Left lung (tissue), 4 donors: ENCODE measurements at regions not wholly inside any gene's neighbourhood (a gene's known extent, or its start where the extent isn't known, plus 50 kb on each side); places are given as distances from the start of the nearest gene placed in this dataset.

Experiments used
- ATAC-seq: fragments of 200-7000 bp; cut with Tn5 transposase; one replicate; pipeline ENCODE4 v1.9.1; 2020; ENCODE audit warnings: moderate library complexity
- DNase-seq, 4 donors: peaks; one replicate each; pipeline ENCODE4 v3.0.0-alpha.2; 2013 to 2020
- H3K27ac ChIP-seq, 2 donors: fragments of 200-600 bp; sonication (generic) in 1 of 2; one replicate each; pipeline versions ENCODE4 v1.5.0 to v1.8.0; 2020 to 2021
- H3K27me3 ChIP-seq, 2 donors: fragments of 200-600 bp; sonication (generic) in 1 of 2; one replicate each; pipeline versions ENCODE4 v1.5.0 to v1.8.0; 2020 to 2021
- H3K36me3 ChIP-seq, 2 donors: fragments of 200-600 bp; sonication (generic) in 1 of 2; one replicate each; pipeline versions ENCODE4 v1.5.0 to v1.8.0; 2020 to 2021
- H3K4me1 ChIP-seq, 2 donors: fragments of 200-600 bp; one replicate each; pipeline ENCODE4 v1.8.0; 2021
- H3K4me3 ChIP-seq, 2 donors: fragments of 200-600 bp; sonication (generic) in 1 of 2; one replicate each; pipeline versions ENCODE4 v1.5.0 to v1.8.0; 2020 to 2021; ENCODE audit warnings: mild to moderate bottlenecking in 1 of 2
- H3K9me3 ChIP-seq, 2 donors: fragments of 200-600 bp; sonication (generic) in 1 of 2; one replicate each; pipeline versions ENCODE4 v1.5.0 to v1.8.0; 2020 to 2021
- intact Hi-C, 2 donors: fragments of 100-400 bp; cut with DNase I; formaldehyde crosslinking; loops; one replicate each; pipeline versions ENCODE4 v1.11.2 to v1.14.2; 2022
- TF ChIP-seq, protein P1 (sequence below), 2 donors: fragments of 200-600 bp; sonication (generic) in 1 of 2; IDR thresholded peaks; one replicate each; pipeline versions ENCODE4 v1.5.0 to v1.8.0; 2021; ENCODE audit warnings: antibody characterized with exemption in 2 of 2
- donor health status: DM: no; HTN: yes; CAD: no.
- donor health status: DM: no; HTN: no; CAD: no.

DNA sequence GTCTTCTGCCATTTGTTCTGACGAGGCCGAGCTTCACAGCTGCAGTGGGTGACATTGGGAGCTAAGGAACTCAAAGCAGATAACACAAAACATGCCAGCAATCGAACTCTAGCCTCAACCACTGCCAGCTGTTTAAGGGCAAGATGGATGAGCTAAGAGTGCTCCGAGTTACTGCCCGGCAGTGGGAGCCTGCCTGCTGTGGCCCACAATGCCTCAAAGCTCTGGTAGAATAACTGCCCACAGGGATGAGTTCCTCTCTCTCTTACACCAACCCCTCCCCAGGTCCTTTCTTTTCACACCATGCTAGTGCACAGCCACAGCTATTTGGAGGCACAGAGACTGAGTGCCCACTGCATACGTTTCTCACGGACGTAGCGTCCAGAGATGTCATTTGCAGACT, 330.5 kb downstream of the FGF9 start:
- Histone ChIP-seq H3K27ac (no peak overlapping the region), H3K36me3 (no peaks in the 10 kb centered on the region), H3K27me3 (peaks cover 0 to 5% of the 10 kb centered on the region in 2 donors), H3K4me1 (no peaks in the 10 kb centered on the region), H3K9me3 (no peaks in the 10 kb centered on the region), H3K4me3 (no peak overlapping the region)
- ATAC-seq (no peak), DNase-seq (no peak)
- intact Hi-C loops = no loop called here
- TF ChIP-seq, protein P1, sequence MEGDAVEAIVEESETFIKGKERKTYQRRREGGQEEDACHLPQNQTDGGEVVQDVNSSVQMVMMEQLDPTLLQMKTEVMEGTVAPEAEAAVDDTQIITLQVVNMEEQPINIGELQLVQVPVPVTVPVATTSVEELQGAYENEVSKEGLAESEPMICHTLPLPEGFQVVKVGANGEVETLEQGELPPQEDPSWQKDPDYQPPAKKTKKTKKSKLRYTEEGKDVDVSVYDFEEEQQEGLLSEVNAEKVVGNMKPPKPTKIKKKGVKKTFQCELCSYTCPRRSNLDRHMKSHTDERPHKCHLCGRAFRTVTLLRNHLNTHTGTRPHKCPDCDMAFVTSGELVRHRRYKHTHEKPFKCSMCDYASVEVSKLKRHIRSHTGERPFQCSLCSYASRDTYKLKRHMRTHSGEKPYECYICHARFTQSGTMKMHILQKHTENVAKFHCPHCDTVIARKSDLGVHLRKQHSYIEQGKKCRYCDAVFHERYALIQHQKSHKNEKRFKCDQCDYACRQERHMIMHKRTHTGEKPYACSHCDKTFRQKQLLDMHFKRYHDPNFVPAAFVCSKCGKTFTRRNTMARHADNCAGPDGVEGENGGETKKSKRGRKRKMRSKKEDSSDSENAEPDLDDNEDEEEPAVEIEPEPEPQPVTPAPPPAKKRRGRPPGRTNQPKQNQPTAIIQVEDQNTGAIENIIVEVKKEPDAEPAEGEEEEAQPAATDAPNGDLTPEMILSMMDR (IDR thresholded peaks at IDR 0.05) = no peak

DNA sequence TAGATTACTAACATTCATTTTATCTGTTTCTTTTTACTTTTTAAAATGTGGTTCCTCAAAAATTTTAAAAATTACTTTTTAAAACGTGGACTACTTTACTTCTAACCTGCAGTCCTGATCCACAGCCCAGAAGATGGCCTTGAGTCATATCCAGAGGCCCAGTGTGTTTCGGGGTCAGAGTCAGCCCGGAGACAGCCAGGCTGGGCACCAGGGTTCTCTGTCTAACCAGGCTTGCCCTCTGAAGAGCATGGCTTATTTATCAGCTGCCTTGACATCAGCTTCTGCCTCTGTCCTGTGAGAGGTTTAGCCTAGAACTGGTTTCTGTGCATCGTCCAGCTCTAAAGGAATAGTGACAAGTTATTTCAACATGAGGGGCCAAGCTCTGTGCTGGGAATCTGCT, 332.0 kb downstream of the FGF9 start:
- Histone ChIP-seq H3K27me3 (peaks cover 0 to 5% of the 10 kb centered on the region in 2 donors), H3K9me3 (no peaks in the 10 kb centered on the region), H3K27ac (no peak overlapping the region), H3K36me3 (no peaks in the 10 kb centered on the region), H3K4me1 (no peaks in the 10 kb centered on the region), H3K4me3 (no peak overlapping the region)
- TF ChIP-seq, protein P1 (IDR thresholded peaks at IDR 0.05) = no peak
- intact Hi-C loops = no loop called here
- ATAC-seq = no peak
- DNase-seq = no peak

- no peak for DNase-seq
These were observed 338.6 kb downstream of the FGF9 start for GRCh38 chr13:22009500-22009899.

DNA sequence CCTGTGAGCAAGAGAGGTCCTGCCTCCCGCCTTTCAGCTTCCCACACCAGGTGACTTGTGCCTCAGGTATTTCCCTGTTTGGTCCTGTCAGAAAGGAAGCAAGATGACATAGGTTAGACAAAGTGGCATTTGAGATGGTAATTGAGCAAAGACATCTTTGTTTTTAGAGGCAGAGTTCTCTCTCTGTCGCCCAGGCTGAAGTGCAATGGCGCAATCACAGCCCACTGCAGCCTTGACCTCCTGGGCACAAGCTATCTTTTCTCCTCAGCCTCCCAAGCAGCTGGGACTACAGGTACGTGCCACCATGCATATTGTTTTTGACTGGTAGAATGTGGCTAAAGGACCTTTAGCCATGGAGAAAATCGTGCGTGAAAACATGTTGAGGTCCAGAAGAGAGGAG, 339.1 kb downstream of the FGF9 start:
- Histone ChIP-seq H3K9me3 (no peaks in the 10 kb centered on the region), H3K27ac (no peak overlapping the region), H3K36me3 (no peaks in the 10 kb centered on the region), H3K4me1 (no peaks in the 10 kb centered on the region), H3K4me3 (no peak overlapping the region), H3K27me3 (no peaks in the 10 kb centered on the region)
- TF ChIP-seq, protein P1 (IDR thresholded peaks at IDR 0.05) = no peak
- no peak for DNase-seq
- intact Hi-C loops = no loop called here
- no peak for ATAC-seq

More at GRCh38 chr13:22009500-22009899, 338.6 kb downstream of the FGF9 start:
- intact Hi-C loops = no loop called here
- Histone ChIP-seq H3K27ac (no peak overlapping the region), H3K4me1 (no peaks in the 10 kb centered on the region), H3K9me3 (no peaks in the 10 kb centered on the region), H3K36me3 (no peaks in the 10 kb centered on the region), H3K27me3 (no peaks in the 10 kb centered on the region), H3K4me3 (no peak overlapping the region)
- TF ChIP-seq, protein P1 (IDR thresholded peaks at IDR 0.05) = no peak
- ATAC-seq = no peak

- DNase-seq (no peak), ATAC-seq (no peak)
- intact Hi-C loops = no loop called here
- no peak overlapping the region for H3K27ac ChIP-seq
- TF ChIP-seq, protein P1 (IDR thresholded peaks at IDR 0.05) = no peak
- no peak overlapping the region for H3K4me3 ChIP-seq
- H3K36me3 ChIP-seq = no peaks in the 10 kb centered on the region
- H3K4me1 ChIP-seq = no peaks in the 10 kb centered on the region
- H3K9me3 ChIP-seq = no peaks in the 10 kb centered on the region
- no peaks in the 10 kb centered on the region for H3K27me3 ChIP-seq
These were observed 341.8 kb downstream of the FGF9 start for GRCh38 chr13:22012686-22013085.
